ENCODE measurements at regions not wholly inside any gene's neighbourhood (a gene's known extent, or its start where the extent isn't known, plus 50 kb on each side); places are given as distances from the start of the nearest gene placed in this dataset.
"Not testable (repeated sequence)": the region's sequence is repeated elsewhere in the genome, so short reads cannot be mapped to it uniquely, and the experiment has no call there.

DNA sequence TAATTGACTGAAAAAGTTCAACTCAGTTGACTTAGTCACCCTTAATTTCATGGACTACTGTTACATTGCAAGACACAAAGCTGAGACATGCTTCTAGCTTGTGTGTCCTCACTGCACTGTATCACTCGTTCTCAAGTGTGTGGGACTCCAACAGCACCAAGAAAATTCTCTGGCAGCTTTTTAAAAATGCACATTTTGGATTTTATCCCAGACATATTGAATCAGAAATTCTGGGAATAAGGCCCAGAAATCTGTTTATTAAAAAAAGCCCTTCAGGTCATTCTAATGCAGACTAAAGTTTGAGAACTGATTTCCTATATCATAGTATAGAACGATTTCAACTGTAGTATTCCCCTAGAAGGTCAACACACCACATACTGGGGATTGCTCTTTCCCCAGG lies 1485.3 kb downstream of the PCDH9 start:
- no peaks in the 10 kb centered on the region for H3K27me3 Mint-ChIP-seq (ENCODE audit: low read depth)
- H3K4me3 Mint-ChIP-seq: no peak overlapping the region
- no peak for DNase-seq (ENCODE audit: low spot score)
- no peaks in the 10 kb centered on the region for H3K4me1 Mint-ChIP-seq (ENCODE audit: low read depth)
- H3K9me3 Mint-ChIP-seq: peaks cover 36% of the 10 kb centered on the region
- H3K36me3 Mint-ChIP-seq (ENCODE audit: low read depth): no peaks in the 10 kb centered on the region
- H3K27ac Mint-ChIP-seq: no peak overlapping the region

- Mint-ChIP-seq H3K27ac (no peak overlapping the region), H3K27me3 (ENCODE audit: low read depth) (no peaks in the 10 kb centered on the region), H3K36me3 (ENCODE audit: low read depth) (no peaks in the 10 kb centered on the region), H3K4me3 (no peak overlapping the region), H3K4me1 (ENCODE audit: low read depth) (no peaks in the 10 kb centered on the region), H3K9me3 (peaks cover 67% of the 10 kb centered on the region)
- no peak for DNase-seq (ENCODE audit: low spot score)
Observed at GRCh38 chr13:65733110-65733509, 1497.0 kb downstream of the PCDH9 start.

DNA sequence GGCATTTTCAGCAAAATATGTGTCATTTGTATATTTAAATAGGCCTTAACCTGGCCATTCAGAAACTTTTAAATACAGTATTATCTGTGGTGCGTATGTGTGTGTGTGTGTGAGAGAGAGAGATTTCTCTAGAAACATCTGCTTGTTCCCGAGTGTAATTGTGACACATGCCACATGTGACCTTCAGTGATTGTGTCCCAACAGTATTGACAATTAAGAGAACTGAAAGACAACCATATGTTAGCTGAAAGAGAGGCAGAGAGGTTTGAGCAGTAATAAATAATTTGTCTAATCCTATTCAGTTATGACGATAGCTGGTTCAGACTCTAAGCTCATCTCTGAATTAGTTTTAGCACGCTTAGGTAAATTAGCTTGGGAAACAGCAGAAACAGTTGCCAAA lies 1503.1 kb downstream of the PCDH9 start:
- Mint-ChIP-seq H3K27ac (no peak overlapping the region), H3K4me3 (no peak overlapping the region), H3K27me3 (ENCODE audit: low read depth) (no peaks in the 10 kb centered on the region), H3K36me3 (ENCODE audit: low read depth) (no peaks in the 10 kb centered on the region), H3K9me3 (peaks cover 15% of the 10 kb centered on the region), H3K4me1 (ENCODE audit: low read depth) (no peaks in the 10 kb centered on the region)
- DNase-seq (ENCODE audit: low spot score): no peak

GRCh38 chr13:65725006-65725405 lies 1505.1 kb downstream of the PCDH9 start:
- no peak overlapping the region for H3K27ac Mint-ChIP-seq
- H3K4me3 Mint-ChIP-seq: no peak overlapping the region
- no peaks in the 10 kb centered on the region for H3K36me3 Mint-ChIP-seq (ENCODE audit: low read depth)
- no peak for DNase-seq (ENCODE audit: low spot score)
- no peaks in the 10 kb centered on the region for H3K27me3 Mint-ChIP-seq (ENCODE audit: low read depth)
- peaks cover 3% of the 10 kb centered on the region for H3K9me3 Mint-ChIP-seq
- no peaks in the 10 kb centered on the region for H3K4me1 Mint-ChIP-seq (ENCODE audit: low read depth)

DNA sequence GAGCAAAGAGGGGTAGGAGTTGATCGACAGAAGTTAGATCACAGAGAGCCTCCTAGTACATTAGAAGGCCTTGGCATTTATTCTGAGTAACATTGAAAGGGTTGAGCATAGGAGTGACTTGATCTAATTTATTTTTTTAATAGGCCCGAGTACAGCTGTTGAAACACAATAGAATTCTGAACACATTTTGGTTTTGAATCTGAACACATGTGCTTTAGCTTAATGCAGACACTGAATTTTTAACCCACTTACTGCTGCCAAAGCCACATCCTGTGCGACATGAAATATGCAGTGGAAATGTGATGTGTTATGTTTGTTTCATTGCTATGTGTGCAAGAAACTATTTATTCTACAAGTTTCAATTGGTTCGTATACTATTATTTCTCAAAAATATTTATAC lies 1505.9 kb downstream of the PCDH9 start:
- Mint-ChIP-seq H3K4me1 (ENCODE audit: low read depth) (no peaks in the 10 kb centered on the region), H3K4me3 (no peak overlapping the region), H3K27ac (no peak overlapping the region), H3K36me3 (ENCODE audit: low read depth) (no peaks in the 10 kb centered on the region), H3K27me3 (ENCODE audit: low read depth) (no peaks in the 10 kb centered on the region), H3K9me3 (peaks cover 10% of the 10 kb centered on the region)
- no peak for DNase-seq (ENCODE audit: low spot score)

DNA sequence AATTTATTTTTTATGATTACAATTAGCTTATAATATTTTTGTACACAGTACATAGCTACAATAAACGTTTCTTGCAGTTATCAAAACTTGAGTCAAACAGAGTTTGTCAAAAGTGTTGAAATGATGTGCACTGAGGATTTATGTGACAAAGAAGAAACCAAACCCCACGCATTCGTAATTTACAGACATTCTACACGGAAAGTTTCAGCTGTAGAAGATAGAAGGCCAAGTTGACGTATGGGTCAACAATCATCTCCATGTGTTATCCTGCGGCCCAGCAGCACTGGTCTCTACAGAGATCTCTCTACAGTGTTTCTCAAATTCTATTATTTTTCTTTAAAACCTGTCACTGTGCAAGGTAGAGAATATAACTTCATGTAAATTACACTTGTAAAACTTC lies 1507.6 kb downstream of the PCDH9 start:
- H3K27me3 Mint-ChIP-seq (ENCODE audit: low read depth): no peaks in the 10 kb centered on the region
- H3K27ac Mint-ChIP-seq: no peak overlapping the region
- no peak for DNase-seq (ENCODE audit: low spot score)
- H3K9me3 Mint-ChIP-seq: peaks cover 23% of the 10 kb centered on the region
- no peak overlapping the region for H3K4me3 Mint-ChIP-seq
- no peaks in the 10 kb centered on the region for H3K4me1 Mint-ChIP-seq (ENCODE audit: low read depth)
- H3K36me3 Mint-ChIP-seq (ENCODE audit: low read depth): no peaks in the 10 kb centered on the region

DNA sequence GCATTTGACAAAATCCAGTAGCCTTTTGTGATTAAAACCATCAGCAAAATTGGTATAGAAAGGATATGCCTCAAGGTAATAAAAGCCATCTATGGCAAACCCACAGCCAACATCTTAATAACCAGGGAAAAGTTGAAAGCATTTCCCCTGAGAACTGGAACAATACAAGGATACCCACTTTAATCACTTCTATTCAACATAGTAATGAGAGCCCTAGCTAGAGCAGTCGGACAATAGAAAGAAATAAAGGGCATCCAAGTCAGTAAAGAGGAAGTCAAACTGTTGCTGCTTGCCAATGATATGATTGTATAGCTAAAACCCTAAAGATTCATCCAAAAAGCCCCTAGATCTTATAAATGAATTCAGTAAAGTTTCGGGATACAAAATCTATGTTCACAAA lies 1510.3 kb downstream of the PCDH9 start:
- Mint-ChIP-seq H3K27me3 (ENCODE audit: low read depth) (no peaks in the 10 kb centered on the region), H3K36me3 (ENCODE audit: low read depth) (no peaks in the 10 kb centered on the region), H3K27ac (no peak overlapping the region), H3K4me1 (ENCODE audit: low read depth) (no peaks in the 10 kb centered on the region), H3K4me3 (no peak overlapping the region), H3K9me3 (peaks cover 43% of the 10 kb centered on the region)
- DNase-seq (ENCODE audit: low spot score): no peak

- Mint-ChIP-seq H3K27ac (no peak overlapping the region), H3K4me1 (ENCODE audit: low read depth) (no peaks in the 10 kb centered on the region), H3K27me3 (ENCODE audit: low read depth) (no peaks in the 10 kb centered on the region), H3K4me3 (no peak overlapping the region), H3K36me3 (ENCODE audit: low read depth) (no peaks in the 10 kb centered on the region), H3K9me3 (peaks cover 30% of the 10 kb centered on the region)
- DNase-seq (ENCODE audit: low spot score): no peak
Observed at GRCh38 chr13:65710514-65710913, 1519.6 kb downstream of the PCDH9 start.

GRCh38 chr13:65697843-65698242 lies 1532.3 kb downstream of the PCDH9 start:
- no peaks in the 10 kb centered on the region for H3K4me1 Mint-ChIP-seq (ENCODE audit: low read depth)

DNA sequence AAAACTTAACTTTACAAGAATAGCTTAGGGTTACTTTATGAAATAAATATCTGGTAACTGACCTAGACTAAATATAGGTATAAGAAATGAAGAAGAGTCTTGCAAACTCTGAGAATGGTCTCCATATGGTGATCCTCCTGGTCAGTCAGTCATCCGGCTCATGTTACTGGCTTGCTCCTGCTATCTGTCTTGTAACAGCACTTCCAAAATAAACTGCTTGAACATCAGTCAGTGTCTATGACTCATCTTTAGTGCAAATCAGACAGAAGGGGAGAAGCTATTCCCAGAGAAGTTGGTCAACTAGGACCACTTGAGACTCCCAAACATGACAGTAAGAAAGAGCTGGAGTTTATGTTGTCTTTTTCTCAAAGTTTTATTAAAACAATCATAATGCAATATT lies 1550.9 kb downstream of the PCDH9 start:
- Mint-ChIP-seq H3K27me3 (ENCODE audit: low read depth) (no peaks in the 10 kb centered on the region), H3K4me3 (no peak overlapping the region), H3K36me3 (ENCODE audit: low read depth) (peaks cover 2% of the 10 kb centered on the region), H3K27ac (no peak overlapping the region), H3K9me3 (peaks cover 24% of the 10 kb centered on the region), H3K4me1 (ENCODE audit: low read depth) (no peaks in the 10 kb centered on the region)
- no peak for DNase-seq (ENCODE audit: low spot score)

More at GRCh38 chr13:65697843-65698242, 1532.3 kb downstream of the PCDH9 start:
- H3K9me3 Mint-ChIP-seq: peaks cover 10% of the 10 kb centered on the region
- H3K4me3 Mint-ChIP-seq: no peak overlapping the region
- H3K27ac Mint-ChIP-seq: no peak overlapping the region
- no peaks in the 10 kb centered on the region for H3K36me3 Mint-ChIP-seq (ENCODE audit: low read depth)
- no peaks in the 10 kb centered on the region for H3K27me3 Mint-ChIP-seq (ENCODE audit: low read depth)
- DNase-seq (ENCODE audit: low spot score): no peak

- Mint-ChIP-seq H3K27me3 (ENCODE audit: low read depth) (no peaks in the 10 kb centered on the region), H3K27ac (no peak overlapping the region), H3K9me3 (peaks cover 24% of the 10 kb centered on the region), H3K4me3 (no peak overlapping the region), H3K4me1 (ENCODE audit: low read depth) (no peaks in the 10 kb centered on the region), H3K36me3 (ENCODE audit: low read depth) (peaks cover 2% of the 10 kb centered on the region)
- DNase-seq (ENCODE audit: low spot score): no peak
Observed at GRCh38 chr13:65677906-65678305, 1552.2 kb downstream of the PCDH9 start.

DNA sequence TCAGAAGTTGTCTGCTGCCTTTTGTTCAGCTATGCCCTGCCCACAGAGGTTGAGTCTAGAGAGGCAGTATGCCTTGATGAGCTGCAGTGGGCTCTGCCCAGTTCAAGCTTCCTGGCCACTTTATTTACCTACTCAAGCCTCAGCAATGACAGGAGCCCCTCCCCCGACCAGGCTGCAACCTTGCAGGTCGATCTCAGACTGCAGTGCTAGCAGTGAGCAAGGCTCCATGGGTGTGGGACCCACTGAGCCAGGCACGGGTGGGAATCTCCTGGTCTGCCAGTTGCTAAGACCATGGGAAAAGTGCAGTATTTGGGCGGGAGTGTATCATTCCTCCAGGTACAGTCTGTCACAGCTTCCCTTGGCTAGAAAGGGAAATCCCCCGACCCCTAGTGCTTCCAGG lies 1554.8 kb downstream of the PCDH9 start:
- not testable (repeated sequence) for H3K4me1 Mint-ChIP-seq (ENCODE audit: low read depth); H3K4me3 Mint-ChIP-seq; DNase-seq (ENCODE audit: low spot score); H3K27ac Mint-ChIP-seq; H3K27me3 Mint-ChIP-seq (ENCODE audit: low read depth); H3K36me3 Mint-ChIP-seq (ENCODE audit: low read depth)
- H3K9me3 Mint-ChIP-seq: peaks cover 40% of the 10 kb centered on the region

DNA sequence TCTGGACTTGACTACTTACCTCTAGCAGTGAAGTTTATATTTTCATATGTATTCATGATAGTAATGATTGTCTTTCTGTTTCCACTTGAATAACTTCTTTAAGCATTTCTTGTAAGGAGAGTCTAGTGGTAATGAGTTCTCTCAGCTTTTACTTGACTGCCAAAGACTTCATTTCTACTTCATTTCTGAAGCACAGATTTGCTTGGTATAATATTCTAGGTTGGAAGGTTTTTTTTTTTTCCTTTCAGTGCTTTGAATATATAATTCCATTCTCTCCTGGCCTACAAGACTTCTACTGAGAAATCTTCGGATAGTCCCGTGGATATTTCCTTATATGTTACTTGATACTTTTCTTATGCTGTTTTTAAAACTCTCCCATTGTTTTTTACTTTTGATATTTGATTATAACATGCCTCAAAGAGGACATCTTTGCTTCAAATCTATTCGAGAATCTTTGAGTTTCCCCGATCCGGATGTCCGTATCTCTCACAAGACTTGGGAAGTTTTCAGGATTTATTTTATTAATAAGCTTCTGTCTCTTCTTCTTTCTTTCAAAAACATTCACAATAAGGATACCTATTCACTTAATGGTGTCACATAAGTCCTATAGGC lies 1560.0 kb downstream of the PCDH9 start:
- Mint-ChIP-seq H3K4me1 (ENCODE audit: low read depth) (no peaks in the 10 kb centered on the region), H3K4me3 (no peak overlapping the region), H3K27me3 (ENCODE audit: low read depth) (no peaks in the 10 kb centered on the region), H3K36me3 (ENCODE audit: low read depth) (no peaks in the 10 kb centered on the region), H3K9me3 (peaks cover 63% of the 10 kb centered on the region), H3K27ac (no peak overlapping the region)
- no peak for DNase-seq (ENCODE audit: low spot score)

DNA sequence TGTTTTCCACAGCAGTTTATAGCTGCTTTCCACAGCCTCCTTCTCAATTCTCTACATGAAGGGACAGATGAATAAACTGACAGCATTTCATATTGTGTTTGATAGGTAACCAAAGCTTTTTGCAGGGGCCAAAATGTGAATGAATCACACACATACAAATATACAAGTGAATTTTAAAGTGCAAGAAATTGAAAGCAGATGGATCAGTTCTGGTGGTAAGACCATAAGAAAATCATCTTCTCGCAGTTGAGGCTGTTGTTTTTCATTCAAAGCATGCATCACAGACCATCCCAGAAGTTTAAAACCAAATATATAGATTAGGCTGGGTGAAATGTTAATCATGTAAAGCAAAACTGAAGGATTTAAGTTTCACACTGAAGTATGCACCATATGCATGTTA lies 1569.4 kb downstream of the PCDH9 start:
- Mint-ChIP-seq H3K9me3 (peaks cover 21% of the 10 kb centered on the region), H3K27me3 (ENCODE audit: low read depth) (no peaks in the 10 kb centered on the region), H3K27ac (no peak overlapping the region), H3K36me3 (ENCODE audit: low read depth) (no peaks in the 10 kb centered on the region), H3K4me3 (no peak overlapping the region), H3K4me1 (ENCODE audit: low read depth) (no peaks in the 10 kb centered on the region)
- no peak for DNase-seq (ENCODE audit: low spot score)

- no peak overlapping the region for H3K4me3 Mint-ChIP-seq
Observed at GRCh38 chr13:65656740-65657329, 1573.3 kb downstream of the PCDH9 start.

More at GRCh38 chr13:65656740-65657329, 1573.3 kb downstream of the PCDH9 start:
- no peak overlapping the region for H3K27ac Mint-ChIP-seq
- DNase-seq (ENCODE audit: low spot score): no peak
- no peaks in the 10 kb centered on the region for H3K36me3 Mint-ChIP-seq (ENCODE audit: low read depth)
- no peaks in the 10 kb centered on the region for H3K27me3 Mint-ChIP-seq (ENCODE audit: low read depth)
- peaks cover 13% of the 10 kb centered on the region for H3K9me3 Mint-ChIP-seq
- H3K4me1 Mint-ChIP-seq (ENCODE audit: low read depth): no peaks in the 10 kb centered on the region
